ENCODE measurements at regions not wholly inside any gene's neighbourhood (a gene's known extent, or its start where the extent isn't known, plus 50 kb on each side); places are given as distances from the start of the nearest gene placed in this dataset.
A peak's percentile ranks its signal among the peaks of the same experiment; 100 is the strongest.

DNA sequence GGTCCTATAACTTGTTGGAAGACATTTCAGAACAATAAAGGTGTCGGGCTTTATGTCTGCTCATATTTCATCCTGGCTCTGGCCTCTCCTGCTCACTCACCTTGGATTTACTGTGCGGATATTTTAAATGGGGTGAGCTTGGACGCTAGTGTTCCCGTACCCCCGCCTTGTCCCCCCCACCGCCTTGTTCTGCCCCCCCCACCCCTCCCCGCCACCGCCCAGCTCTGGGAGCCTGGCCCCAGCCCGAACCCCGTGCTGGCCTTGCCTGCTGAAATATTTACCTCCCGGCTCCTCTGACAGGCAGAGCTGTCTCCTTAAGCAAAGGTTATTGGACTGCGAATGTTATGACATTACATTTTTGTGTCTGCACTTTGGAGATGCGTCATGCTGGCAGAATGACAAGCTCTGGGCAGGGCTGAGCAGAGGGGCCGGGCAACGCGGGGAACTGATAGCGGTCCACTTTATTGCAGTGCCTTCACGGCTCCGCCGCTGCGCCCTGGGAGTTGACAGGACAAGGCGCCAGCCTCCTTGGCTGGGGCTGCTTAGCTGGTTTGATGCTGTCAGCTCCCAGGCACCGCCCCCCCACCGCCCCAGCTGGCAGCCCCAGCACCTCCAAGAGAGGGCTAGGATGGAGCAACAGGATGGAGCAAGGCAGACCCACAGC lies 222.5 kb upstream of the GSE1 start:
- no peaks in the 10 kb centered on the region for H3K9me3 ChIP-seq (ENCODE audit: control insufficient read depth, low read length)
- H3K4me1 ChIP-seq (ENCODE audit: control insufficient read depth, insufficient read depth, low read length): peaks cover 34% of the 10 kb centered on the region
- H3K4me3 ChIP-seq (ENCODE audit: low read length): no peak overlapping the region
- DNase-seq (ENCODE audit: low read depth): no peak
- H3K27me3 ChIP-seq (replicated peaks; ENCODE audit: control insufficient read depth, insufficient read depth, low read length): no peaks in the 10 kb centered on the region
- H3K9ac ChIP-seq (ENCODE audit: low read length): peak overlapping the region; percentile 71
- H3K36me3 ChIP-seq (ENCODE audit: control insufficient read depth, insufficient read depth, low read length, severe bottlenecking): no peaks in the 10 kb centered on the region

DNA sequence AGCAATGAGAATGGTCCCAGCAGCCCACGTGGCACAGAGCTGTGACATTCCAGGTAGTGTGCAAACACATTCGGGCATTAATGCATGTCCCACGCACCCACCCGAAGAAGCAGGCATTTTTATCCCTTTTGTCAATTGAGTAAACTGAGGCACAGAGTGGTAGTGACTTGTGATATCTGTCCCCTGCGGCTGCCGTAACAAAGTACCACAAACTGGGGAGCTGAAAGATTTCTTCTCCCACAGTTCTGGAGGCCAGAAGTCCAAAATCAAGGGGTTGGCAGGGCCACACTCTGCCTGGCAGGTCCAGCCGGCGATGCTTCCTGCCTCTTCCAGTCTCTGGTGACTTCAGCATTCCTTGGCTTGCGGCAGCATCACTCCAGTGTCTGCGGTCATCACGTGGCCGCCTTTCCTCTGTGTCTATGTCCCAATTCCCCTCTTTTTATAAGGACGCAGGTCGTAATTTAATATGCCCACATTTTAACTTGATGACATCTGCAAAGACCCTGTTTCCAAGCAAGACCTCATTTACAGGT lies 221.9 kb upstream of the GSE1 start:
- Histone ChIP-seq H3K4me1 (ENCODE audit: control insufficient read depth, insufficient read depth, low read length) (peaks cover 39% of the 10 kb centered on the region), H3K4me3 (ENCODE audit: low read length) (no peak overlapping the region), H3K9me3 (ENCODE audit: control insufficient read depth, low read length) (no peaks in the 10 kb centered on the region), H3K36me3 (ENCODE audit: control insufficient read depth, insufficient read depth, low read length, severe bottlenecking) (no peaks in the 10 kb centered on the region), H3K9ac (ENCODE audit: low read length) (peak overlapping the region; percentile 33), H3K27me3 (replicated peaks; ENCODE audit: control insufficient read depth, insufficient read depth, low read length) (no peaks in the 10 kb centered on the region)
- no peak for DNase-seq (ENCODE audit: low read depth)

DNA sequence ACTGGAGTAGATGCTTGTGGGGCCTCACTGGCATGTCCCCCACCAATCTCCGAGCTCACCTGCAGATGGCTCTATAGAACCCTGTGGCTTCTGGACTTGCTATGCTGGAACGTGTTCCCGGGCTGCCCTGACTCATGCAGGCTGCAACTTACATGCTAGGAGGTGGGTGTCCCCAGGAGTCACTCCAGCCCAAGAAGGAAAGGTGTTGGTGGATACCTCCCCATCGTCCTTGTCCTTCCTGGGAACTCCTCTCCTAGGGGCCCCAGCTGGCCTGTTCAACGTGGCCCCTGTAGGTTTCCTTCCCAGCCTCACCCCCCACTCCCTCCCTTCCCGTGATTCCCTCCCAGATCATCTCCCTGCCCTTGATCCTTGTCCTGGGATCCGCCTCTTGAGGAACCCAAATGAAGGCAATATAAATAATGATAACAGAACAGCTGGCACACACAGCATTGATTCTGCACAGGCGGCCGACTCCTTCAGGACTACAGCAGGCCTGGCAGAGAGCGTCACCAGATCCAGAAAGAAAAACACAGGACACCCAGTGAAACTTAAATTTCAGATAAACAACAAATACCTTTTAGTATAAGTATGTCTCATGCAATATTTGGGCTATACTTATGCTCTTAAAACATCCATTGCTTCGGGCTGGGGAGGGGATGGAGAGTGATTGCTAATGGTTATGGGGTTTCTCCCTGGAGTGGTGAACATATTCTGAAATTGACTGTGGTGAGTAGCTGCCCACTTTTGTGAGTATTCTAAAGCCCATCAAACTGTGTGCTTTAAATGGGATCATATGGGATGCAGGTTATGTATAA lies 221.1 kb upstream of the GSE1 start:
- no peaks in the 10 kb centered on the region for H3K9me3 ChIP-seq (ENCODE audit: control insufficient read depth, low read length)
- no peak overlapping the region for H3K4me3 ChIP-seq (ENCODE audit: low read length)
- H3K27me3 ChIP-seq (replicated peaks; ENCODE audit: control insufficient read depth, insufficient read depth, low read length): no peaks in the 10 kb centered on the region
- peaks cover 46% of the 10 kb centered on the region for H3K4me1 ChIP-seq (ENCODE audit: control insufficient read depth, insufficient read depth, low read length)
- DNase-seq (ENCODE audit: low read depth): no peak
- H3K9ac ChIP-seq (ENCODE audit: low read length): peak overlapping the region; percentile 33
- H3K36me3 ChIP-seq (ENCODE audit: control insufficient read depth, insufficient read depth, low read length, severe bottlenecking): no peaks in the 10 kb centered on the region

- Histone ChIP-seq H3K4me3 (ENCODE audit: low read length) (no peak overlapping the region), H3K9ac (ENCODE audit: low read length) (peak overlapping the region; percentile 29), H3K27me3 (replicated peaks; ENCODE audit: control insufficient read depth, insufficient read depth, low read length) (no peaks in the 10 kb centered on the region), H3K9me3 (ENCODE audit: control insufficient read depth, low read length) (no peaks in the 10 kb centered on the region), H3K4me1 (ENCODE audit: control insufficient read depth, insufficient read depth, low read length) (peaks cover 47% of the 10 kb centered on the region), H3K36me3 (ENCODE audit: control insufficient read depth, insufficient read depth, low read length, severe bottlenecking) (no peaks in the 10 kb centered on the region)
- no peak for DNase-seq (ENCODE audit: low read depth)
Observed at GRCh38 chr16:85392756-85393673, 220.1 kb upstream of the GSE1 start.

DNA sequence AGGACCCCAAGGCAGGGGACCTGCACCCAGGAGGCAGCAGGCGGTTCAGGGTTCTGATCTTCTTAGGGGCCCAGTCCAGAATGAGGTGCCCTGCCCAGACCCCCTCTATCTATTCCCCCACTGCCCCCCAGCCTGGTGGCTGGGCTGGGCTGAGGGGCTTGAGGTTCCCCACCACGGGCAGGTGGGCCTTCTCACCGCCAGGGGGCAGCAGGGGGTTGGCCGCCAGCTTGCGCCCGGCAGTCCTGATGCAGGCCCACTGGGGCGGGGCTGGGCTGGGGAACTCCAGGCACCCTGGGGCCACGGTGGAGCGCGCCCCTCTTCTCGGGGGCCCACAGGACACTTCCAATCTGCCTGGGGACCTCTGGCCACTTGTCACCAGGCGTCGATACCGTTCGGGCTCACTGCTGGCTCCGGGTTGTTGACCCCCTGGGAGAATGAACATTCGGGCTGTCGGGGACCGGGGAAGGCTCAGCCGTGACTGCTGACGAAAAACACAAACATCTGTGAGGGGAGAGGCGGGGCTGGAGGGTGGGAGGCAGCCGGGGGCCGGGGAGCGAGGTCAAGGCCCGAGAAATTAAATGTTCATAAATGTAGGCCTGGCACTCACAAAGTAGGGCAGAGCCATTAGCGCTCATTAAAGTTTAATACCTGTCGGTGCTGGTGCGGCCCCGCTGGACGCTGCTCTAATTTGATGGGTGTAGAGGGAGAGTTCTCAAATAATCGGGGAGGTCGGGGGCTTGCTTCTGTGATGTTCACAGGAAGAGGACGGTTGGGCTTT lies 219.3 kb upstream of the GSE1 start:
- H3K27me3 ChIP-seq (replicated peaks; ENCODE audit: control insufficient read depth, insufficient read depth, low read length): no peaks in the 10 kb centered on the region
- no peak overlapping the region for H3K4me3 ChIP-seq (ENCODE audit: low read length)
- H3K9me3 ChIP-seq (ENCODE audit: control insufficient read depth, low read length): no peaks in the 10 kb centered on the region
- peak overlapping the region; percentile 58 for H3K9ac ChIP-seq (ENCODE audit: low read length)
- no peaks in the 10 kb centered on the region for H3K36me3 ChIP-seq (ENCODE audit: control insufficient read depth, insufficient read depth, low read length, severe bottlenecking)
- DNase-seq (ENCODE audit: low read depth): peak; percentile 68
- peaks cover 47% of the 10 kb centered on the region for H3K4me1 ChIP-seq (ENCODE audit: control insufficient read depth, insufficient read depth, low read length)

- peaks cover 47% of the 10 kb centered on the region for H3K4me1 ChIP-seq (ENCODE audit: control insufficient read depth, insufficient read depth, low read length)
- peak overlapping the region; percentile 58 for H3K9ac ChIP-seq (ENCODE audit: low read length)
- DNase-seq (ENCODE audit: low read depth): no peak
- H3K36me3 ChIP-seq (ENCODE audit: control insufficient read depth, insufficient read depth, low read length, severe bottlenecking): no peaks in the 10 kb centered on the region
- no peak overlapping the region for H3K4me3 ChIP-seq (ENCODE audit: low read length)
- no peaks in the 10 kb centered on the region for H3K9me3 ChIP-seq (ENCODE audit: control insufficient read depth, low read length)
- no peaks in the 10 kb centered on the region for H3K27me3 ChIP-seq (replicated peaks; ENCODE audit: control insufficient read depth, insufficient read depth, low read length)
Observed at GRCh38 chr16:85394456-85395206, 218.5 kb upstream of the GSE1 start.

- no peak overlapping the region for H3K4me3 ChIP-seq (ENCODE audit: low read length)
- H3K27me3 ChIP-seq (replicated peaks; ENCODE audit: control insufficient read depth, insufficient read depth, low read length): no peaks in the 10 kb centered on the region
- no peaks in the 10 kb centered on the region for H3K36me3 ChIP-seq (ENCODE audit: control insufficient read depth, insufficient read depth, low read length, severe bottlenecking)
- H3K9ac ChIP-seq (ENCODE audit: low read length): peak overlapping the region; percentile 88
- peak; percentile 96 for DNase-seq (ENCODE audit: low read depth)
- peaks cover 41% of the 10 kb centered on the region for H3K4me1 ChIP-seq (ENCODE audit: control insufficient read depth, insufficient read depth, low read length)
- H3K9me3 ChIP-seq (ENCODE audit: control insufficient read depth, low read length): no peaks in the 10 kb centered on the region
Observed at GRCh38 chr16:85395207-85395912, 217.8 kb upstream of the GSE1 start.

DNA sequence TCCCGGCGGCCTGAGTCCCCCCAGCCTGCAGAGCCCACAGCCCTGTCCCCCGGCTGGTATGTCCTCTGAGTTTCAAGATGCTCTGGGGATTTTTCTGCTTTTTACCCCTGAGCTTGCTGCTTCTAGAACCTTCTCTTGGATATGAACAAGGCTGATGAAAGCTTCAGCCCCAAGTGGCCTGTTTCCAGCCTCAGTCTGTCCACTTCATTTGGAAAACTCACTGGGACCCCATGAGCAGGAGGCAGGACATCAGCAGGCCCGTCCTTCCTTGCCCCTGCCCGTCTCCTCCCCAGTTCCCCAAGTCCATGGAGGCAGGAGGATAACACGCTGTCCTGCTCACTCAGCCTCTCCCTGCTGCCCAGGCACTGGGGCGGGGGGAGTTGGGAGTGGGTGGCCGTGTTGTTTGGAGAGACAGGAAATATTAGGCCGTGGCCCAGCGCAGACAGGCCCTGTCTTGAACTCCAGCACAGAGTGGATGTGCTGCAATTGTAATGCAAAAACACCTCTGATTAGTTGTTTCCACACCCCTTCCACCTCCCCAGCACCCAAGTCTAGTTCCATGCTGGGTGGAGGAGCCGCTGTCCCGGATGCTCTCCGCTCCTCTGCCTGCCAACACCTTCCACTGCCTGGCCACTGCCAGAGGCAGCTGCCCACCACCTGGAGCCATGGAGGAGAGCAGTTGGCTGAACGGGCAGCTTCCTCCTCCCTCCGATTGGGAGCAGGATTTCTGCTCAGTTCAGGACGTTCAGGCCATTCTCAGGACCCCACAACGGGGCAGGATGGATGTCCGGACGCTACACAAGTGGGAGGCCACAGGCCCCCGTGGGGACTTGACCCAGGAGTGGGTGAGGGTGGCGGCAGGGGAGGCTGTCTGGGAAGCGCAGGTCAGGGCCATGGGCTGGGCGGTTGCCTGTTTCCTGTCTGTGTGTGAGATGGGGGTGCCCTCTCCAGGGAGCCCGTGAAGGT lies 216.9 kb upstream of the GSE1 start:
- H3K4me3 ChIP-seq (ENCODE audit: low read length): peak overlapping the region; percentile 32
- DNase-seq (ENCODE audit: low read depth): peak; percentile 41
- no peaks in the 10 kb centered on the region for H3K36me3 ChIP-seq (ENCODE audit: control insufficient read depth, insufficient read depth, low read length, severe bottlenecking)
- H3K9ac ChIP-seq (ENCODE audit: low read length): peak overlapping the region; percentile 88
- H3K9me3 ChIP-seq (ENCODE audit: control insufficient read depth, low read length): no peaks in the 10 kb centered on the region
- no peaks in the 10 kb centered on the region for H3K27me3 ChIP-seq (replicated peaks; ENCODE audit: control insufficient read depth, insufficient read depth, low read length)
- H3K4me1 ChIP-seq (ENCODE audit: control insufficient read depth, insufficient read depth, low read length): peaks cover 36% of the 10 kb centered on the region

Measured in adipocyte (in vitro differentiated cells).